Fibroblast of lung (primary cell): ENCODE measurements at regions not wholly inside any gene's neighbourhood (a gene's known extent, or its start where the extent isn't known, plus 50 kb on each side); places are given as distances from the start of the nearest gene placed in this dataset.

Source experiments
- DNase-seq, 2 donors: peaks; one replicate each; pipeline versions ENCODE4 v3.0.0 to v3.0.0-alpha.2; 2010; ENCODE audit warnings: low read depth in 2 of 2
- H2AFZ ChIP-seq: 2 replicates; pipeline ENCODE4 v1.5.1; 2012; ENCODE audit warnings: low read length, control low read depth, inconsistent platforms
- H3K27ac ChIP-seq: 2 replicates; pipeline ENCODE4 v1.5.1; 2011; ENCODE audit warnings: low read length, control low read depth; ENCODE audit not compliant: insufficient read depth
- H3K27me3 ChIP-seq: 2 replicates; pipeline ENCODE4 v1.5.1; 2011; ENCODE audit warnings: mild to moderate bottlenecking, low read length; ENCODE audit not compliant: control insufficient read depth, insufficient read depth
- H3K36me3 ChIP-seq: 2 replicates; pipeline ENCODE4 v1.5.1; 2011; ENCODE audit warnings: low read length; ENCODE audit not compliant: control insufficient read depth, insufficient read depth
- H3K4me1 ChIP-seq: 2 replicates; pipeline ENCODE4 v1.5.1; 2011; ENCODE audit warnings: low read length; ENCODE audit not compliant: control insufficient read depth, insufficient read depth; ENCODE audit errors: extremely low read depth
- H3K4me2 ChIP-seq: 2 replicates; pipeline ENCODE4 v1.5.1; 2011; ENCODE audit warnings: low read length, control low read depth; ENCODE audit not compliant: insufficient read depth; ENCODE audit errors: extremely low read depth
- H3K4me3 ChIP-seq, 4 experiments: fragments of 200-600 bp in 1 of 4; sonication (generic) in 1 of 4; replicated peaks in 1 of 4; 2 replicates each; pipeline ENCODE4 v1.5.1; 2011 to 2016; ENCODE audit warnings: low read length in 4 of 4, low read depth in 3 of 4, mild to moderate bottlenecking in 3 of 4, control low read depth in 2 of 4, inconsistent platforms in 1 of 4, mixed read lengths in 1 of 4; ENCODE audit not compliant: insufficient read depth in 1 of 4; ENCODE audit errors: control extremely low read depth in 1 of 4
- H3K79me2 ChIP-seq: 2 replicates; pipeline ENCODE4 v1.5.1; 2012; ENCODE audit warnings: mild to moderate bottlenecking, low read length, inconsistent platforms; ENCODE audit not compliant: control insufficient read depth, insufficient read depth
- H3K9ac ChIP-seq: 2 replicates; pipeline ENCODE4 v1.5.1; 2011; ENCODE audit warnings: mild to moderate bottlenecking, low read length, control low read depth; ENCODE audit not compliant: insufficient read depth
- H3K9me3 ChIP-seq: 2 replicates; pipeline ENCODE4 v1.5.1; 2012; ENCODE audit warnings: low read depth, low read length; ENCODE audit not compliant: control insufficient read depth, insufficient read depth
- H4K20me1 ChIP-seq: 2 replicates; pipeline ENCODE4 v1.5.1; 2011; ENCODE audit warnings: low read length; ENCODE audit not compliant: control insufficient read depth, insufficient read depth; ENCODE audit errors: extremely low read depth
- CTCF ChIP-seq, 2 donors: IDR thresholded peaks in 1 of 2; conservative IDR thresholded peaks in 1 of 2; 1 replicate in 1 of 2; 2 replicates in 1 of 2; pipeline ENCODE4 v1.5.1; 2011 to 2012; ENCODE audit warnings: low read length in 2 of 2, control low read depth in 1 of 2, inconsistent platforms in 1 of 2, low read depth in 1 of 2, mild to moderate bottlenecking in 1 of 2
- EZH2 ChIP-seq: IDR thresholded peaks from 2 replicates; pipeline ENCODE4 v1.5.1; 2012; ENCODE audit warnings: low read length, control low read depth, mild to moderate bottlenecking; ENCODE audit errors: missing control alignments

- DNase-seq, result peak in 1 of 2 donors; percentile 95
- no peak overlapping the region for H2AFZ ChIP-seq
- H3K79me2 ChIP-seq, result no peaks in the 10 kb centered on the region
- H3K9ac ChIP-seq, result no peak overlapping the region
- no peak overlapping the region for H3K4me3 ChIP-seq
- no peak overlapping the region for H3K27ac ChIP-seq
- H3K9me3 ChIP-seq, result no peaks in the 10 kb centered on the region
- H3K27me3 ChIP-seq, result no peaks in the 10 kb centered on the region
- no peak overlapping the region for H3K4me2 ChIP-seq
- no peaks in the 10 kb centered on the region for H3K36me3 ChIP-seq
- TF ChIP-seq EZH2 (no peak), CTCF (conservative IDR thresholded peaks at IDR 0.05 in 1 of 2, IDR thresholded peaks at IDR 0.05 in 1 of 2; ENCODE audit: low read depth in 1 of 2, low read length in 2 of 2) (no peak)
- H3K4me1 ChIP-seq, result no peaks in the 10 kb centered on the region
- H4K20me1 ChIP-seq, result no peaks in the 10 kb centered on the region
Measured at GRCh38 chr13:80716610-80717081, 375.7 kb upstream of the SPRY2 start.

GRCh38 chr13:80712026-80712425, 371.1 kb upstream of the SPRY2 start:
- no peak overlapping the region for H3K4me3 ChIP-seq
- no peaks in the 10 kb centered on the region for H4K20me1 ChIP-seq
- no peaks in the 10 kb centered on the region for H3K79me2 ChIP-seq
- TF ChIP-seq CTCF (conservative IDR thresholded peaks at IDR 0.05 in 1 of 2, IDR thresholded peaks at IDR 0.05 in 1 of 2; ENCODE audit: low read depth in 1 of 2, low read length in 2 of 2) (no peak), EZH2 (no peak)
- H3K9me3 ChIP-seq, result no peaks in the 10 kb centered on the region
- H3K9ac ChIP-seq, result no peak overlapping the region
- no peak overlapping the region for H3K4me2 ChIP-seq
- H2AFZ ChIP-seq, result no peak overlapping the region
- H3K27me3 ChIP-seq, result no peaks in the 10 kb centered on the region
- no peaks in the 10 kb centered on the region for H3K36me3 ChIP-seq
- no peak overlapping the region for H3K27ac ChIP-seq
- no peaks in the 10 kb centered on the region for H3K4me1 ChIP-seq
- DNase-seq, result peak in 1 of 2 donors; percentile 37

GRCh38 chr13:80708791-80709190, 367.9 kb upstream of the SPRY2 start:
- Histone ChIP-seq H3K27ac (no peak overlapping the region), H3K27me3 (no peaks in the 10 kb centered on the region), H3K4me1 (no peaks in the 10 kb centered on the region), H3K36me3 (no peaks in the 10 kb centered on the region), H3K9me3 (no peaks in the 10 kb centered on the region), H2AFZ (no peak overlapping the region), H3K79me2 (no peaks in the 10 kb centered on the region), H4K20me1 (no peaks in the 10 kb centered on the region), H3K9ac (no peak overlapping the region), H3K4me2 (no peak overlapping the region), H3K4me3 (no peak overlapping the region)
- no peak for TF ChIP-seq EZH2
- no peak for TF ChIP-seq CTCF (conservative IDR thresholded peaks at IDR 0.05 in 1 of 2, IDR thresholded peaks at IDR 0.05 in 1 of 2; ENCODE audit: low read depth in 1 of 2, low read length in 2 of 2)
- DNase-seq, result no peak
